ENCODE measurements at regions not wholly inside any gene's neighbourhood (a gene's known extent, or its start where the extent isn't known, plus 50 kb on each side); places are given as distances from the start of the nearest gene placed in this dataset.

GRCh38 chr6:147839708-147840610, 331.5 kb downstream of the SAMD5 start:
- POLR2A ChIA-PET: no interaction called here
- DNase-seq (ENCODE audit: low read depth, low spot score) (no peak), ATAC-seq (no peak)
- Histone ChIP-seq H3K9me3 (ENCODE audit: control insufficient read depth in 1 of 2, insufficient read depth in 1 of 2, low read depth in 1 of 2, low read length in 2 of 2) (no peaks in the 10 kb centered on the region), H3K4me3 (replicated peaks in 1 of 2; ENCODE audit: low read depth in 1 of 2, low read length in 2 of 2) (no peak overlapping the region), H3K4me1 (ENCODE audit: control insufficient read depth in 1 of 2, insufficient read depth in 2 of 2, low read length in 2 of 2) (no peaks in the 10 kb centered on the region), H3K4me2 (ENCODE audit: low read length) (no peak overlapping the region), H3K79me2 (ENCODE audit: insufficient read depth, low read length) (no peaks in the 10 kb centered on the region), H3K9me2 (ENCODE audit: insufficient read depth) (no peaks in the 10 kb centered on the region), H3K36me3 (ENCODE audit: control insufficient read depth in 1 of 2, insufficient read depth in 2 of 2, low read length in 2 of 2) (no peaks in the 10 kb centered on the region), H4K20me1 (ENCODE audit: insufficient read depth) (no peaks in the 10 kb centered on the region), H3K27ac (ENCODE audit: low read depth, low read length) (no peak overlapping the region), H3K9ac (ENCODE audit: low read length) (no peak overlapping the region), H2AFZ (ENCODE audit: low read depth, low read length, poor library complexity, severe bottlenecking) (no peak overlapping the region), H3K27me3 (ENCODE audit: insufficient read depth, low read length) (no peaks in the 10 kb centered on the region)
- no TSS peak for BruUV-seq (replicated peaks)
- intact Hi-C loops (cut with micrococcal nuclease): no loop called here
- CTCF ChIA-PET: no interaction called here
- no peak for TF ChIP-seq REST (IDR thresholded peaks at IDR 0.05; ENCODE audit: low read depth)
- TF ChIP-seq, protein P1, sequence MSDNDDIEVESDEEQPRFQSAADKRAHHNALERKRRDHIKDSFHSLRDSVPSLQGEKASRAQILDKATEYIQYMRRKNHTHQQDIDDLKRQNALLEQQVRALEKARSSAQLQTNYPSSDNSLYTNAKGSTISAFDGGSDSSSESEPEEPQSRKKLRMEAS (IDR thresholded peaks at IDR 0.05): no peak
- no peak for TF ChIP-seq CBX3 (IDR thresholded peaks at IDR 0.05; ENCODE audit: low read depth)
- no peak for TF ChIP-seq POLR2A (IDR thresholded peaks at IDR 0.05; ENCODE audit: borderline replicate concordance, extremely low read depth, insufficient read depth, insufficient read length)
- TF ChIP-seq ZFX (IDR thresholded peaks at IDR 0.05): no peak
- TF ChIP-seq ZBTB33 (IDR thresholded peaks at IDR 0.05; ENCODE audit: extremely low read depth, insufficient replicate concordance, low read length): no peak
- TF ChIP-seq TCF7L2 (IDR thresholded peaks at IDR 0.05; ENCODE audit: borderline replicate concordance, extremely low read depth, insufficient read depth, insufficient read length): no peak
- TF ChIP-seq JUND (IDR thresholded peaks at IDR 0.05): no peak
- TF ChIP-seq EZH2 (IDR thresholded peaks at IDR 0.05): no peak
- RAD21 ChIA-PET (ENCODE audit: low non-redundant PET in 1 of 2, low total read pairs in 2 of 2, uncharacterized antibody in 2 of 2, unreplicated experiment in 2 of 2): no interaction called here
